ENCODE measurements at regions not wholly inside any gene's neighbourhood (a gene's known extent, or its start where the extent isn't known, plus 50 kb on each side); places are given as distances from the start of the nearest gene placed in this dataset.

GRCh38 chr7:41627645-41628298 is 75.1 kb downstream of the INHBA start:
- Mint-ChIP-seq H3K9me3 (ENCODE audit: insufficient read depth) (no peaks in the 10 kb centered on the region), H3K27me3 (no peaks in the 10 kb centered on the region), H3K27ac (no peak overlapping the region), H3K4me3 (no peak overlapping the region), H3K4me1 (peaks cover 9% of the 10 kb centered on the region)
- 100% methylated on average over 5 of the region's 8 CpGs for WGBS (ENCODE audit: insufficient coverage)
- H3K4me3 ChIP-seq (ENCODE audit: control extremely low read depth in 1 of 5, extremely low read depth in 1 of 5, insufficient read depth in 1 of 5, low read depth in 2 of 5, low read length in 4 of 5) = no peak overlapping the region
- peaks cover 0 to 7% of the 10 kb centered on the region in 2 donors for H3K4me1 ChIP-seq (ENCODE audit: control insufficient read depth in 2 of 2, insufficient read depth in 2 of 2, low read length in 2 of 2)
- H3K27me3 ChIP-seq (replicated peaks in 1 of 4; ENCODE audit: control extremely low read depth in 1 of 4, control insufficient read depth in 3 of 4, insufficient read depth in 4 of 4, low read length in 3 of 4) = no peaks in the 10 kb centered on the region
- H3K27ac ChIP-seq (ENCODE audit: low read length in 2 of 2) = no peak overlapping the region
- DNase-seq (no peak), ATAC-seq (ENCODE audit: low read depth) (no peak)
- H4K20me1 ChIP-seq (ENCODE audit: control insufficient read depth, insufficient read depth, low read length, poor library complexity, severe bottlenecking) = no peaks in the 10 kb centered on the region
- H3K9me3 ChIP-seq (ENCODE audit: control extremely low read depth in 1 of 3, control insufficient read depth in 2 of 3, insufficient read depth in 1 of 3, low read length in 2 of 3) = no peaks in the 10 kb centered on the region
- H3K9ac ChIP-seq (ENCODE audit: low read length) = no peak overlapping the region
- intact Hi-C loops (cut with micrococcal nuclease) = no loop called here
- H3K79me2 ChIP-seq (ENCODE audit: control insufficient read depth, insufficient read depth, low read length) = no peaks in the 10 kb centered on the region
- TF ChIP-seq CTCF (IDR thresholded peaks at IDR 0.05) (no peak), EZH2 (IDR thresholded peaks at IDR 0.05; ENCODE audit: borderline replicate concordance, insufficient read depth, low read depth, low read length, poor library complexity, severe bottlenecking) (no peak)
- CTCF ChIA-PET = no interaction called here
- H3K4me2 ChIP-seq (replicated peaks; ENCODE audit: low read depth, low read length, poor library complexity, severe bottlenecking) = no peak overlapping the region
- POLR2A ChIA-PET = no interaction called here
- no peaks in the 10 kb centered on the region for H3K36me3 ChIP-seq (replicated peaks in 1 of 2; ENCODE audit: control extremely low read depth in 1 of 2, control insufficient read depth in 1 of 2, extremely low read depth in 1 of 2, insufficient read depth in 2 of 2, low read length in 1 of 2)
- H2AFZ ChIP-seq (ENCODE audit: insufficient read depth, low read depth, low read length, poor library complexity, severe bottlenecking) = no peak overlapping the region

- Mint-ChIP-seq H3K27ac (no peak overlapping the region), H3K27me3 (no peaks in the 10 kb centered on the region), H3K4me1 (no peaks in the 10 kb centered on the region), H3K4me3 (no peak overlapping the region), H3K9me3 (ENCODE audit: insufficient read depth) (no peaks in the 10 kb centered on the region)
- H2AFZ ChIP-seq (ENCODE audit: insufficient read depth, low read depth, low read length, poor library complexity, severe bottlenecking) = no peak overlapping the region
- no peak for TF ChIP-seq EZH2 (IDR thresholded peaks at IDR 0.05; ENCODE audit: borderline replicate concordance, insufficient read depth, low read depth, low read length, poor library complexity, severe bottlenecking)
- TF ChIP-seq CTCF (IDR thresholded peaks at IDR 0.05) = no peak
- intact Hi-C loops (cut with micrococcal nuclease) = no loop called here
- CTCF ChIA-PET = no interaction called here
- no peak overlapping the region for H3K4me2 ChIP-seq (replicated peaks; ENCODE audit: low read depth, low read length, poor library complexity, severe bottlenecking)
- peaks cover 0 to 3% (median 0%) of the 10 kb centered on the region in 3 donors for H3K9me3 ChIP-seq (ENCODE audit: control extremely low read depth in 1 of 3, control insufficient read depth in 2 of 3, insufficient read depth in 1 of 3, low read length in 2 of 3)
- H3K9ac ChIP-seq (ENCODE audit: low read length) = no peak overlapping the region
- DNase-seq (no peak), ATAC-seq (ENCODE audit: low read depth) (no peak)
- H3K27ac ChIP-seq (ENCODE audit: low read length in 2 of 2) = no peak overlapping the region
- H3K4me1 ChIP-seq (ENCODE audit: control insufficient read depth in 2 of 2, insufficient read depth in 2 of 2, low read length in 2 of 2) = no peaks in the 10 kb centered on the region
- H3K27me3 ChIP-seq (replicated peaks in 1 of 4; ENCODE audit: control extremely low read depth in 1 of 4, control insufficient read depth in 3 of 4, insufficient read depth in 4 of 4, low read length in 3 of 4) = no peaks in the 10 kb centered on the region
- POLR2A ChIA-PET = no interaction called here
- H3K79me2 ChIP-seq (ENCODE audit: control insufficient read depth, insufficient read depth, low read length) = no peaks in the 10 kb centered on the region
- H3K36me3 ChIP-seq (replicated peaks in 1 of 2; ENCODE audit: control extremely low read depth in 1 of 2, control insufficient read depth in 1 of 2, extremely low read depth in 1 of 2, insufficient read depth in 2 of 2, low read length in 1 of 2) = no peaks in the 10 kb centered on the region
- H4K20me1 ChIP-seq (ENCODE audit: control insufficient read depth, insufficient read depth, low read length, poor library complexity, severe bottlenecking) = no peaks in the 10 kb centered on the region
- H3K4me3 ChIP-seq (ENCODE audit: control extremely low read depth in 1 of 5, extremely low read depth in 1 of 5, insufficient read depth in 1 of 5, low read depth in 2 of 5, low read length in 4 of 5) = no peak overlapping the region
Observed at GRCh38 chr7:41624818-41625217, 78.1 kb downstream of the INHBA start.
